T-helper 17 cell (primary cell): ENCODE measurements at regions not wholly inside any gene's neighbourhood (a gene's known extent, or its start where the extent isn't known, plus 50 kb on each side); places are given as distances from the start of the nearest gene placed in this dataset.

ENCODE experiments used
- ATAC-seq: fragments of 150-1000 bp; cut with Tn5 transposase; 2 replicates; pipeline ENCODE4 v1.10.0; 2021; ENCODE audit warnings: mild to moderate bottlenecking, moderate library complexity
- DNase-seq, 3 donors: peaks; one replicate each; pipeline versions ENCODE4 v3.0.0 to v3.0.0-alpha.2; 2020 to 2021
- H3K9me3 ChIP-seq: one replicate; pipeline ENCODE4 v1.7.0; 2013; ENCODE audit warnings: low read length, mild to moderate bottlenecking; ENCODE audit not compliant: control insufficient read depth, poor library complexity, severe bottlenecking
- H3K27ac Mint-ChIP-seq: one replicate; pipeline ENCODE4 v1.8.0; 2022; ENCODE audit warnings: mild to moderate bottlenecking, moderate library complexity, mixed read lengths
- H3K27me3 Mint-ChIP-seq: one replicate; pipeline ENCODE4 v1.8.0; 2022; ENCODE audit warnings: mixed read lengths
- H3K36me3 Mint-ChIP-seq: one replicate; pipeline ENCODE4 v1.8.0; 2022; ENCODE audit warnings: low read depth, mixed read lengths
- H3K4me1 Mint-ChIP-seq: one replicate; pipeline ENCODE4 v1.8.0; 2022; ENCODE audit warnings: mild to moderate bottlenecking, mixed read lengths
- H3K4me3 Mint-ChIP-seq: one replicate; pipeline ENCODE4 v1.8.0; 2022; ENCODE audit warnings: mild to moderate bottlenecking, moderate library complexity, mixed read lengths

DNA sequence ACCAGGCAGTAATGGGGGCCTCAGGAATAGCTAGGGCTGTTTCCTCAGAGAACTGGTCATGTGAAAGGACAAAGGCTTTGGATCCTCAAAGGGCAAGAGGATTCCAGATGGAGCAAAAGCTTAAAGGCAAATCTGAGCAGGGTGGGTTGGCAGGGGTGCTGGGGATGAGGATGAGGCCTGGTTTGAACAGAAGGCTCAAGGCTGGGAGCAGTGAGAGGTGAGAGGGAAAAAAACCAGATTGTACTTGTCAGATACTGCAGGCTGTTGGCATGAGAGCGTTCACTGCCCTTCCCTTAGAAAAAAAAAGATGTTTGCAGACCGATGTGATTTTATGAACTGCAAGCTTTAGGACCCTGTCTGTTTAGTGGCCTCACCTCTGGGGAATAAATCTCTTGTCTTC is 63.4 kb downstream of the PABIR2 start:
- H3K9me3 ChIP-seq = no peaks in the 10 kb centered on the region
- Mint-ChIP-seq H3K27ac (peak overlapping the region; percentile 53), H3K4me1 (no peaks in the 10 kb centered on the region), H3K27me3 (no peaks in the 10 kb centered on the region), H3K36me3 (no peaks in the 10 kb centered on the region), H3K4me3 (no peak overlapping the region)
- ATAC-seq (no peak), DNase-seq (no peak)

- H3K4me3 Mint-ChIP-seq = no peak overlapping the region
- no peaks in the 10 kb centered on the region for H3K27me3 Mint-ChIP-seq
Measured at GRCh38 chrX:134732676-134733075, 64.3 kb downstream of the PABIR2 start.

DNA sequence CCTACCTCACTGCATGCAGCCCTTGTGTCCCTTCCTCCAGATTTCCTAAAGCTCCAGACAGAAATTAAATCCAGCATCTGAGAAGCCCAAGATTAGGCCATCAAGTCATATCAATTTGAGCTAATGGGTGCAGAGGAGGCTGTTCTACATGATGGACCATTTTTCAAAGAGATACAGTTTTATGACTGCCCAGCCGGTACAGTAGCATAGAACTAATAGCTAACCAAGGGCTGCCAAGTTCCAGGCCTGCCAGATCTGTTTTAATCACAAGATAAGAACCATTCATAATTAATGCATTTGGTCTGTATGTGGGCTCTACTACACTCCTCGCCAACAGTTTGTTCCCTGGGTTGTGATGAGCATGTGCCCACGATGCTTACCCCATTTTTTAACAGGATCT is 64.9 kb downstream of the PABIR2 start:
- Mint-ChIP-seq H3K27ac (no peak overlapping the region), H3K4me3 (no peak overlapping the region)

More at GRCh38 chrX:134732676-134733075, 64.3 kb downstream of the PABIR2 start:
- Mint-ChIP-seq H3K4me1 (no peaks in the 10 kb centered on the region), H3K27ac (no peak overlapping the region), H3K36me3 (no peaks in the 10 kb centered on the region)
- DNase-seq (no peak), ATAC-seq (no peak)
- H3K9me3 ChIP-seq = no peaks in the 10 kb centered on the region

GRCh38 chrX:134727363-134727762 is 69.1 kb upstream of the PLAC1 start:
- DNase-seq (no peak), ATAC-seq (no peak)
- Mint-ChIP-seq H3K4me1 (no peaks in the 10 kb centered on the region), H3K27ac (no peak overlapping the region), H3K4me3 (no peak overlapping the region), H3K27me3 (peaks cover 8% of the 10 kb centered on the region), H3K36me3 (no peaks in the 10 kb centered on the region)
- H3K9me3 ChIP-seq = no peaks in the 10 kb centered on the region

More for the DNA sequence above, 64.9 kb downstream of the PABIR2 start:
- ATAC-seq (no peak), DNase-seq (no peak)
- no peaks in the 10 kb centered on the region for H3K9me3 ChIP-seq
- Mint-ChIP-seq H3K36me3 (no peaks in the 10 kb centered on the region), H3K4me1 (no peaks in the 10 kb centered on the region), H3K27me3 (peaks cover 3% of the 10 kb centered on the region)

GRCh38 chrX:134725103-134725690 is 66.9 kb upstream of the PLAC1 start:
- no peak overlapping the region for H3K27ac Mint-ChIP-seq
- no peaks in the 10 kb centered on the region for H3K9me3 ChIP-seq
- DNase-seq (no peak), ATAC-seq (no peak)
- H3K27me3 Mint-ChIP-seq = peaks cover 8% of the 10 kb centered on the region
- H3K36me3 Mint-ChIP-seq = no peaks in the 10 kb centered on the region
- H3K4me1 Mint-ChIP-seq = no peaks in the 10 kb centered on the region
- no peak overlapping the region for H3K4me3 Mint-ChIP-seq

GRCh38 chrX:134721766-134722532 is 63.7 kb upstream of the PLAC1 start:
- Mint-ChIP-seq H3K27ac (no peak overlapping the region), H3K4me1 (peaks cover 5% of the 10 kb centered on the region), H3K27me3 (peaks cover 2% of the 10 kb centered on the region), H3K36me3 (no peaks in the 10 kb centered on the region), H3K4me3 (no peak overlapping the region)
- ATAC-seq (no peak), DNase-seq (no peak)
- H3K9me3 ChIP-seq = no peaks in the 10 kb centered on the region

DNA sequence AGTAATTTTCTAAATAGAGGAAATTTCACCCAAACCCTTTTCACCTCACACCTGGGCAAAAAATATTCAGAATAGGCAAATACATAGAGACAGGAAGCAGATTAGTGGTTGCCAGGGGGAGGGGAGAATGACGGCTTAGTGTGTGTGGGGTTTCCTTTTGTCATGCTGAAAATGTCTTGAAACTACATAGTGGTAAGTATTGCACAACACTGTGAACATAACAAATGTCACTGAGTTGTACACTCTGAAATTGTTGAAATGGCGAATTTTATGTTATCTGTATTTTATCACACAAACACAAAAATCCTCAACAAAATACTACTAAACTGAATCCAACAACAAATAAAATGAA is 60.7 kb upstream of the PLAC1 start:
- Mint-ChIP-seq H3K4me1 (peaks cover 5% of the 10 kb centered on the region), H3K36me3 (no peaks in the 10 kb centered on the region), H3K4me3 (no peak overlapping the region), H3K27ac (no peak overlapping the region), H3K27me3 (peaks cover 5% of the 10 kb centered on the region)
- DNase-seq = no peak
- ATAC-seq = no peak
- no peaks in the 10 kb centered on the region for H3K9me3 ChIP-seq

DNA sequence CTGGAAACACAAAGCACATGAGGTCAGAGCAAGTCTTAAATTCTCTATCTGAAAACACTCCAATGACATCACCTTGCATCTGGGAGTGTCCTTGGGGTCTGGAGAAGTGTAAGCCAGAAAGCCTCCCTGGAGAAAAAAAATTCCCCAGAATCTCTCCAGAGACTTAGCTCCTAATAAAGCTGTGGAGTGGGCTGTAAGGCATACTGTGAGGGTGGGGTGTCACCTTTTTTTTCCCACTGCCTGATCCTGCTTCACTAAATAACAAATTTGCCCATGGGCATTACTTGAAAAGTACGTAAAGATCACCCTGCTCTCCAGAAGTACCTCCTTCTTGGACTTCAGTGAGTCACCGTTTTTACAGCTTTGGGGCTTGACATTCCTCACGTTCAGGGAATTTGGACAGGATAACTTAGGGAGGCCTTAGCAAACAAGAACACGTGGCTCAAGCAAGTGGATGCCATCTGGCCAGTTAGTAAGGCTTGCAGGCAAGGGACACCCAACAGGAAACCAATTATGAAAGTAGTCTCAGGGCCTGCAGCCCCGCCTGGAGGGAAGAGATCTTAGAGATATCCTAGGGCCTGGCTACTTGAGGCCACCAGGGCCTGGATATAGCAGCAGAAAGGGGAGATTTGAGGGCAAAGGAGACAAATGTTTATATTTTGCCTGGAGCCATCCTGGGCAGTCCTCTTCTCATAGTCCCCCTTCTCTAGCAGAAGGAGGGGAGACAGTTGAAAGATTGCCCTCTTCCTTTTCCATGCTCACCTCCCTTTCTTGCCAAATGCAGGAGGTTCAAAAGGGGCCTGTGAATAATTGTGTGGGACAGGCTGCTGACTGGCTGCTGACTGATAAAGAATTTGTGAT is 60.1 kb upstream of the PLAC1 start:
- no peaks in the 10 kb centered on the region for H3K9me3 ChIP-seq
- H3K27ac Mint-ChIP-seq = no peak overlapping the region
- DNase-seq = no peak
- no peak for ATAC-seq
- H3K36me3 Mint-ChIP-seq = no peaks in the 10 kb centered on the region
- H3K4me1 Mint-ChIP-seq = peaks cover 5% of the 10 kb centered on the region
- no peak overlapping the region for H3K4me3 Mint-ChIP-seq
- peaks cover 5% of the 10 kb centered on the region for H3K27me3 Mint-ChIP-seq

DNA sequence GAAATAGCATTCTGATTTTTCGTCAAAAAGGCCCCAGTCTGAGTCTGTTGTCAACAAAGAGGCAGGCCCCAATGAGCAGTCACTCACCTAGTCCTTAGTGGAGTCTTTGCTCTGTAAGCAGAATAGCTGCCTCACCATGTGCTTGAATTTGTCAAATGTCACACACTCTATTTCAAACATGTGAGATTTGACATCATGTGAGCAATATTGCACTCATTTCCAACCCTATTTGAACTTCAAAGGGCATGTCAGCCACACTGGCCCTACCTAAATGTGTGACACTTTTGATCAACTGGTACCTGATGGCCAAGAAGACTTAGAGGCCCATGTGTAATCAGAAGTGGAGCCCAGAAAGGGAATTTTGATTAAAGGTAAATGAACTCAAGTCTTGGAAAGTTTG is 59.4 kb upstream of the PLAC1 start:
- Mint-ChIP-seq H3K27ac (no peak overlapping the region), H3K36me3 (no peaks in the 10 kb centered on the region)

DNA sequence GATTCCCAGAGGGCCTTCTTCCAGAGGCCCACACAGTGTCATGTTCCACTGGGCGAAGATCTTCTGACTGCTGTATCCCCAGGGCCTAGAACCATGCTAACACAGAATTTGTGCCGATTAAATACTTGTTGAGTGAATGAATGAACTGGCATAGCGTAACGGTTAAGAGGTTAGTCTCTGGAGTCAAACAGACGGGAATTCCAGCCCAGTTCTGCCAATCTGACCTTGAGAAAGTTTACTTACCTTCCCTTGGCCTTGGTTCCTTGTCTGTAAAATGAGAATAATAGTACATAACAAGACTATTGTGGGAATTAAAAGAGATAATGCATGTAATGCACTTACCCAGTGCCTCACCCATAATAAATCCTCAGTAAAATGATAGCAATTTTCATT is 58.3 kb upstream of the PLAC1 start:
- H3K4me3 Mint-ChIP-seq = no peak overlapping the region
- no peaks in the 10 kb centered on the region for H3K36me3 Mint-ChIP-seq
- no peak overlapping the region for H3K27ac Mint-ChIP-seq
- DNase-seq (no peak), ATAC-seq (no peak)
- peaks cover 5% of the 10 kb centered on the region for H3K4me1 Mint-ChIP-seq
- peaks cover 5% of the 10 kb centered on the region for H3K27me3 Mint-ChIP-seq
- H3K9me3 ChIP-seq = no peaks in the 10 kb centered on the region

More for the DNA sequence above, 59.4 kb upstream of the PLAC1 start:
- Mint-ChIP-seq H3K4me3 (no peak overlapping the region), H3K27me3 (peaks cover 5% of the 10 kb centered on the region), H3K4me1 (peaks cover 5% of the 10 kb centered on the region)
- DNase-seq (no peak), ATAC-seq (no peak)
- H3K9me3 ChIP-seq = no peaks in the 10 kb centered on the region

GRCh38 chrX:134715930-134716619 is 57.8 kb upstream of the PLAC1 start:
- H3K9me3 ChIP-seq = no peaks in the 10 kb centered on the region
- peaks cover 5% of the 10 kb centered on the region for H3K4me1 Mint-ChIP-seq
- ATAC-seq = no peak
- DNase-seq = no peak
- no peaks in the 10 kb centered on the region for H3K36me3 Mint-ChIP-seq
- no peak overlapping the region for H3K27ac Mint-ChIP-seq
- H3K27me3 Mint-ChIP-seq = peaks cover 5% of the 10 kb centered on the region
- H3K4me3 Mint-ChIP-seq = no peak overlapping the region

- H3K4me1 Mint-ChIP-seq = peaks cover 5% of the 10 kb centered on the region
Measured at GRCh38 chrX:134714633-134715110, 56.4 kb upstream of the PLAC1 start.

GRCh38 chrX:134713618-134714107 is 55.4 kb upstream of the PLAC1 start:
- no peak for DNase-seq
- Mint-ChIP-seq H3K4me3 (no peak overlapping the region), H3K36me3 (no peaks in the 10 kb centered on the region), H3K27me3 (peaks cover 5% of the 10 kb centered on the region), H3K27ac (no peak overlapping the region), H3K4me1 (peaks cover under 1% of the 10 kb centered on the region)
- no peaks in the 10 kb centered on the region for H3K9me3 ChIP-seq
- no peak for ATAC-seq

More at GRCh38 chrX:134714633-134715110, 56.4 kb upstream of the PLAC1 start:
- H3K27me3 Mint-ChIP-seq = peaks cover 5% of the 10 kb centered on the region
- H3K9me3 ChIP-seq = no peaks in the 10 kb centered on the region
- H3K36me3 Mint-ChIP-seq = no peaks in the 10 kb centered on the region
- ATAC-seq (no peak), DNase-seq (no peak)
- no peak overlapping the region for H3K4me3 Mint-ChIP-seq
- H3K27ac Mint-ChIP-seq = no peak overlapping the region
